Coronary artery (tissue), 2 donors: ENCODE measurements at regions not wholly inside any gene's neighbourhood (a gene's known extent, or its start where the extent isn't known, plus 50 kb on each side); places are given as distances from the start of the nearest gene placed in this dataset.
A peak's percentile ranks its signal among the peaks of the same experiment; 100 is the strongest.

Experiments
- DNase-seq: peaks from one replicate; pipeline ENCODE4 v3.0.0-alpha.2; 2017; ENCODE audit warnings: low spot score
- H3K27ac ChIP-seq, 2 donors: fragments of 200-600 bp; sonication (generic); one replicate each; pipeline ENCODE4 v1.5.1; 2016 to 2019
- H3K4me3 ChIP-seq: fragments of 200-600 bp; sonication (generic); 2 replicates; pipeline ENCODE4 v1.5.1; 2016; ENCODE audit warnings: mild to moderate bottlenecking, moderate library complexity
- CTCF ChIP-seq: fragments of 200-600 bp; sonication (generic); IDR thresholded peaks from one replicate; pipeline ENCODE4 v1.5.1; 2019; ENCODE audit warnings: antibody characterized with exemption

- DNase-seq: no peak
- Histone ChIP-seq H3K27ac (peak overlapping the region; percentile 70 to 73), H3K4me3 (peak overlapping the region; percentile 41)
- TF ChIP-seq CTCF: no peak
These were observed 196.4 kb downstream of the VGLL3 start for GRCh38 chr3:86794361-86795065.

GRCh38 chr3:86793786-86794185 is 197.2 kb downstream of the VGLL3 start:
- H3K4me3 ChIP-seq: no peak overlapping the region
- peak overlapping the region; percentile 70 to 73 for H3K27ac ChIP-seq
- DNase-seq: no peak
- no peak for TF ChIP-seq CTCF

GRCh38 chr3:86792316-86792715 is 198.6 kb downstream of the VGLL3 start:
- no peak for TF ChIP-seq CTCF
- no peak overlapping the region for H3K4me3 ChIP-seq
- H3K27ac ChIP-seq: no peak overlapping the region
- DNase-seq: no peak

- no peak for DNase-seq
- no peak overlapping the region for H3K4me3 ChIP-seq
- no peak overlapping the region for H3K27ac ChIP-seq
- TF ChIP-seq CTCF: no peak
These were observed 199.9 kb downstream of the VGLL3 start for GRCh38 chr3:86790884-86791549.

- Histone ChIP-seq H3K27ac (no peak overlapping the region), H3K4me3 (no peak overlapping the region)
- no peak for TF ChIP-seq CTCF
- DNase-seq: no peak
These were observed 202.6 kb downstream of the VGLL3 start for GRCh38 chr3:86788371-86788770.

GRCh38 chr3:86787091-86787490 is 203.9 kb downstream of the VGLL3 start:
- no peak overlapping the region for H3K4me3 ChIP-seq
- no peak for DNase-seq

More at GRCh38 chr3:86787091-86787490, 203.9 kb downstream of the VGLL3 start:
- no peak overlapping the region for H3K27ac ChIP-seq
- TF ChIP-seq CTCF: no peak
